GM12874 (cell line): ENCODE measurements at regions not wholly inside any gene's neighbourhood (a gene's known extent, or its start where the extent isn't known, plus 50 kb on each side); places are given as distances from the start of the nearest gene placed in this dataset.

Source experiments
- TF ChIP-seq, protein P1 (sequence below): IDR thresholded peaks from 2 replicates; pipeline ENCODE4 v1.5.1; 2011; ENCODE audit warnings: low read depth, mild to moderate bottlenecking, control low read depth, low read length, moderate library complexity; ENCODE audit not compliant: insufficient read depth

DNA sequence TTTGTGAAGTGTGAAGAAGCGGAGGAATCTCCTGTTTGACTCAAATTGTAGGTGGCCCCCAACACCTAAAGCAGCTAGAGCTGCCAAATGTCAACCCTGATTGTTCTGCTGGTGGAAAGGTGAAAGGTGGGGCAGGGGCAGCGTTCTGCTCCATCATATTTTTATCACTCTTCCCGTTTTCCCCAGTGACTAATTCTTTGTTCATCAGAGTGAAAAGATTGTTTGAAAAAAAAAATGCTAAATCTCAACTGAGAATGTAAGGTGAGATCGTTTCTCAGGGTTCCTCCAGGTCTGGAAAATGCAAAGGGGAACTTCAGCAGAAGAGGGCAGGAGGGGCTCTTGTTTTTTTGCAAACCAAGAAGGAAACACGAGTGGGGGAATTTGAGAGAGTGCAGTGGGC is 137.7 kb downstream of the MN1 start:
- TF ChIP-seq, protein P1, sequence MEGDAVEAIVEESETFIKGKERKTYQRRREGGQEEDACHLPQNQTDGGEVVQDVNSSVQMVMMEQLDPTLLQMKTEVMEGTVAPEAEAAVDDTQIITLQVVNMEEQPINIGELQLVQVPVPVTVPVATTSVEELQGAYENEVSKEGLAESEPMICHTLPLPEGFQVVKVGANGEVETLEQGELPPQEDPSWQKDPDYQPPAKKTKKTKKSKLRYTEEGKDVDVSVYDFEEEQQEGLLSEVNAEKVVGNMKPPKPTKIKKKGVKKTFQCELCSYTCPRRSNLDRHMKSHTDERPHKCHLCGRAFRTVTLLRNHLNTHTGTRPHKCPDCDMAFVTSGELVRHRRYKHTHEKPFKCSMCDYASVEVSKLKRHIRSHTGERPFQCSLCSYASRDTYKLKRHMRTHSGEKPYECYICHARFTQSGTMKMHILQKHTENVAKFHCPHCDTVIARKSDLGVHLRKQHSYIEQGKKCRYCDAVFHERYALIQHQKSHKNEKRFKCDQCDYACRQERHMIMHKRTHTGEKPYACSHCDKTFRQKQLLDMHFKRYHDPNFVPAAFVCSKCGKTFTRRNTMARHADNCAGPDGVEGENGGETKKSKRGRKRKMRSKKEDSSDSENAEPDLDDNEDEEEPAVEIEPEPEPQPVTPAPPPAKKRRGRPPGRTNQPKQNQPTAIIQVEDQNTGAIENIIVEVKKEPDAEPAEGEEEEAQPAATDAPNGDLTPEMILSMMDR = no peak

DNA sequence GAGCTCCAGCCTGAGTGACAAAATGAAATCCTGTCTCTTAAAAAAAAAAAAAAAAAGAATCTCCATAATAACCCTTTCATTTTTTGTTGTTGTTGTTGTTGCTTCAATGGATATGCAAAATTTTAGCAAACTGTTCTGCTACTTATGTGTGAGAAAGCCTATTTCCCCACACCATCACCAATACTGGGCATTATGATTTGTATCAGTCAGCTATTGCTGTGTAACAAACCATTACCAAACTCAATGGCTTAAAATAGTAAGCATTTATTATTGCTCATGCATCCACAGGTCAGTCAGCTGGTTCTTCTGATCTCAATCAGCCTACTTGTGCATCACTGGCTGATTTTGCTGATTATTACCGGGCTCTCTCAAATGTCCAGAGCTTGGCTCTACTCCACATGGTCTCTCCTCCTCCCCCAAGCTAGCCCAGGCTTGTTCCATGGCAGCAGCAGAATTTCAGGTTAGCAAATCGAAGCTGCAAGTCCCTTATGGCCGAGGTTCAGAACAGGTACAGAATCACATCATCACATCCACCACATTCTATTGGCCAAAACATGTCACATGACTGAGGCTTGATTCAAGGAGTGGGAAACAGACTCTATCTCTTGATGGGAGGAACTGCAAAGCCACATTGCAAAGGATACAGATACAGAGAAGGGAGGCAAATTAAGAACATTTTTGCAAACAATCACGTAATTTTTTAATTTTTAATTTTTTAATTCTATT is 135.1 kb downstream of the MN1 start:
- TF ChIP-seq, protein P1 = no peak

DNA sequence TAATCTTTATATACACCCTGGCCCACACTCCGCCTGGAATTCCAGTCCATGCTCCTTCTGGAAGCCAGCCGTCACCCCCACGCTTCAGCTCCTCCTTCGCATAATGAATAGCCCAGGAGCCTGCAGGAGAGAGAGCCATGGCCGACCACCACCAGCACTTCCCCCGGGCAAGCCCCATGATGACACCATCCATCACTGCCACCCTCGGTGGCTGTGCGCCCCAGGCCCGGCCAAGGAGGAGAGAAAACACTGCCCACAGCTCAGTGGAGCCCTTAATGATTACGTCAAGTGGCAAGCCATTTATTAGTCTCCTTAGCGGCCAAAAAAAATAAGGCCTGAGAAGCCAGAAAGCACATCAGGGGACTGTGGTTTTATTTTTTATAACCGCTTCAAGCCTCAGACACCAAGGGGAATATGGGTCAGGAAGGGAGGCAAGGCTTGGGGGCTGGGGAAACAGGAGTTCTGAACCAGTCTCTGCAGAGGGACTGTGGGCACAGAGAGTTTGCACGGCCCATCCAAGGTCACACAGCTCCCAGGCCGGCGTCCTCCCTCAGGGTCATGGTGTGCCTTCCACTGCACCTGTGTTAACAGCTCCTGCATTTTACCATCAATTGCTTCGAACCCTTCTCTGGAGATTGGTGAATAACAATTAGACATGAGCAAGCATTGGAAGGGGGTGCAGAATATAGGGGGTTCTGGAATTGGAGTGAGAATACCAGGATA is 134.3 kb downstream of the MN1 start:
- TF ChIP-seq, protein P1 = no peak

DNA sequence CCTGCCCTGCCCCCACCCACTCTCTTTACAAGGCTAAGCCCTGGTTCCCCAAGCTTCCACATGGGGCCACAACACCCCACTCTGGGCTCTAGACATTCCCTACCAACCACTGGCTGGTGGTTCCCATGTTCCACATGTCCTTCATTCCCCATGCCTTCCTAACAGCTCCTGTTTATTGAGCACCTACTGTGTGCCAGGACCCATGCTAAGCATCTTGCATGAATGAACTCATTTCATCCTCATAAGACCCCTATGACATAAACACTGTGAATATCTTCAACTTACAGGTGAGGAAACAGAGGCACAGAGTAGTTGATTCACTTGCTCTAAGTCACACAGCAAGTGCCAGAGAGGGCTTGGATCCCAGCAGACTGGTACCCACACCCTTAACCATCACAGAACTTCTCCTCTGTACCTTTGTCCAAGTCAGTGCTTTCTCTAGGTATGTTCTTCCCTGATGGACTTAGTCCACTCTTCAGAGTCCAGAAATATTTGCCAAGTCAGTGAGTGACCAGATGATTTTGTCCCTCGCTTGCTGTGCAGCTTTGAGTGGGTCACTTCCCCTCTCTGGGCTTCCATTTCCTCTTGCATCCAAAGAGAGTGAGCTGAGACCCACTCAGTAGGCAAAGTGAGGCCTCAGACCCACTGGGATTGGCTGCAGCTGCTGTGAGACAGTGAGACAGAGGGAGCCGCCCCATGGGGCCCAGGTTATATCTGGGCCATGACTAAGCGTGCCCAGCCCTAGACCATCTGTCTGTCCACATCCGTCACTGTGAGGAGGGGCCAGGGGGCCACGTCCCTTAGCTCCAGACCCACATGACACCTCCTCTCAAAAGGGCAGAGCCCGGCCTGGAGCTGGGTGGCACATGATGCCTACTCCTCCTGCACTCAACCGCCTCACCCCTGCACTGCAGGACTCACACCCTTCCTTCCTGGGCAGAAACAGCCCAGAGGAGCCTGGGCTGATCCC is 132.4 kb downstream of the MN1 start:
- TF ChIP-seq, protein P1 = no peak

DNA sequence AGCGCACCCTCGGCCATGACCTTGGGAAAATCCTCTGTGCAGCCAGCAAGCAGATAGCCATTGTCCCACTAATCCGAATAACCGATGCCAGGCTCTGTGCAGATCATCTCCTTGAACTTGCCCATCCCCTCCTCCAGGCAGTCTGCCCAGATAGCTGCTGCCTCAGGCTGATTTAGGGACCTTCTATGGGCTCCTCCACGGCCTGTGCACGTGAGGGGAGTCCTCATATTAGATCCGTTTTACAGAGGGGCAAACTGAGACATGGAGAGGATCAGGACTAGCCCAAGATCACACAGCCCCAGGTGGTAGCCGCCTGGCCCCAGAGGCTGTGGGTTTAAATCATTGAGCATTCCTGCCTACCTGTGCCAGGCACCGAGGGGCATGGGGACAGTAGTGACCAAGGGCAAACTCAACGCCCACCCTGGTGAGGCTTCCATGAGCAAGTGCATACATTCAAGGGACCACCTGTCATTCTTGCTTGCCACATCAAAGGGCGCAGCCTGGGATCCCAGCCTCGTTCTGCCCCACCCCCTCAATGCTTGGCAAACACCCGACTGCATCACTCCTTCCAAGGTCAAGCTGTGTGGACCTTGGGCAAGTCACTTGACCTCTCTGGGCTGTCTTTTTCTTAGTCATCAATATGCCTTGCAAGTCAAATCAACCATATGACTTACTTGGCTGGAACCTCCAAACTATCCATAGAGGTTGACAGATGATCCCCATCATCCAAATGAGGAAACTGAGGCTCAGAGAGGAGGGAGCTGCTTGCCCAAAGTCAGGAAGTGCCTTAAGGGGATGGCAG is 131.6 kb downstream of the MN1 start:
- TF ChIP-seq, protein P1 = no peak

DNA sequence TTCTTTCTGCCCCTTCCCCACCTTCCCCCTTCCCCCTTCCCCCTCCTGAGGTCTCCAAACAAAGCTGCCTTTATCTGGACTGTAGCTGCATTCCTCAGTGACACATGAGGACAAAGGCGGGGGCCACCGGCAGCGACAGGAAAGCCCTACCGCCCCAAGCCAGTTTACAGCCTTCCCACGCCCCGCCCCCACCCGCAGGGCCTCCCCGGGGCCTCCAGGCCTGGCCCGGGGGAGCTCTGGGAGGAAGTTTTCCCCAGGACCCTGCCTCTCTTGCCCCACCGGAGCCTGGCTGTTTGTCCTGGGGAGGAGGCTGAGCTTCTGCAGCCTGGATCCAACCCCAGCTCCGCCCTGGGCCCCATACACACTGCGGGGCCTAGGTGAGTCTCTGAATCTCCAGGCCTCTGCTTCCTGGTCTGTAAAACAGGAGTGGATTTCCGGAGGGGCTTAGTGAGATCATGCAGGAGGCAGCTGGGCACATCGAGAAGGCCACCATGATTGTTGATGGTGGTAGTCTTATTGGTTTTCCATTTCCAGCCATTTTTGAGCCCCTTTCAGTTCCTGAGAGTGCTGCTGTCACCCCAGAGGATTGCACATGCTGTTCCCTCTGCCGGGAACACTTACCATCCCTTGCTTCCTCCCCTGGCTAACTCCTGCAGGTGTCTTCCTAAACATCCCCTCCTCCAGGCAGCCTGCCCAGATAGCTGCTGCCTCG is 130.7 kb downstream of the MN1 start:
- TF ChIP-seq, protein P1 = no peak
